ENCODE measurements at regions not wholly inside any gene's neighbourhood (a gene's known extent, or its start where the extent isn't known, plus 50 kb on each side); places are given as distances from the start of the nearest gene placed in this dataset.

DNA sequence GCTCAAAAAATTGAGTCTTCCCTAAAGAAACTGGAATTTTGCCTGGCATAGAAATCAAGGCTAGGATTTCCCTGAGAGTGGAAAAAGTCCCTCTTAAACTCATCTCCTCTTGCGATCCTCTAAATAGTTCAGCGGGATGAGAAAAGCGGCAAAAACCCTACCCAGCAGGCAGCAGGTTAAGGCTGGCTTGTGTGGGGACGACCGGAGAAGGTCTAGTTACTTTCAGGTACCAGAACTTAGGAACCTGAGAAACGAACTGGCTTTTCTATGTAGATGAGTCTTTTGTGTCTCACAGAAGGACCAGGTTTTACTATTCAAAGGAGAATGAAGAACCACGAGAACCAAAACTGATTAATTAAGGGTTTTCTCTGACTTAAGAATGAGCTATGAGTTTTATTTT lies 523.7 kb upstream of the TGFBR2 start:
- Histone ChIP-seq H3K4me1 (ENCODE audit: insufficient read depth) (peaks cover 32% of the 10 kb centered on the region), H3K9me2 (ENCODE audit: insufficient read depth) (no peaks in the 10 kb centered on the region), H2AFZ (no peak overlapping the region), H3K79me2 (replicated peaks; ENCODE audit: insufficient read depth) (no peaks in the 10 kb centered on the region), H3K27ac (ENCODE audit: low read depth) (no peak overlapping the region), H3K4me2 (no peak overlapping the region), H3K4me3 (no peak overlapping the region), H3F3A (replicated peaks; ENCODE audit: low read depth) (no peaks in the 10 kb centered on the region), H3K36me3 (ENCODE audit: insufficient read depth) (no peaks in the 10 kb centered on the region), H4K20me1 (replicated peaks; ENCODE audit: insufficient read depth) (peaks cover 4% of the 10 kb centered on the region; the same call in 1 of the 2 replicates), H3K27me3 (ENCODE audit: insufficient read depth) (peaks cover 75% of the 10 kb centered on the region)
- no peaks in the 10 kb centered on the region for H3K36me3 Mint-ChIP-seq (ENCODE audit: low read depth)
- TF ChIP-seq ZNF462 (CRISPR knock-in tag; IDR thresholded peaks at IDR 0.05) (peak; percentile 50; the same call in 1 of the 2 replicates), STAT1 (IDR thresholded peaks at IDR 0.05; ENCODE audit: unreplicated experiment) (no peak), POLR2AphosphoS5 (IDR thresholded peaks at IDR 0.05; ENCODE audit: low read depth) (0 out of 2 replicates have a peak, but pooled peaks have one; percentile 31)
- H3K9me3 Mint-ChIP-seq, result peaks cover 4% of the 10 kb centered on the region; the same call in 2 of the 3 replicates
- H3K27ac Mint-ChIP-seq, result no peak overlapping the region
- DNase-seq (ENCODE audit: low spot score), result peak; percentile 65
- no peak overlapping the region for H3K4me3 Mint-ChIP-seq
- peak; percentile 71 for ATAC-seq
- peaks cover 31% of the 10 kb centered on the region for H3K4me1 Mint-ChIP-seq
- peaks cover 71% of the 10 kb centered on the region for H3K27me3 Mint-ChIP-seq (ENCODE audit: insufficient read depth, low read depth, poor library complexity)

GRCh38 chr3:30083315-30083714 lies 523.1 kb upstream of the TGFBR2 start:
- Histone ChIP-seq H3K9me2 (ENCODE audit: insufficient read depth) (no peaks in the 10 kb centered on the region), H3K4me1 (ENCODE audit: insufficient read depth) (peaks cover 32% of the 10 kb centered on the region), H3K79me2 (replicated peaks; ENCODE audit: insufficient read depth) (no peaks in the 10 kb centered on the region), H3K4me2 (no peak overlapping the region), H2AFZ (no peak overlapping the region), H3K27ac (ENCODE audit: low read depth) (no peak overlapping the region), H3K4me3 (no peak overlapping the region), H4K20me1 (replicated peaks; ENCODE audit: insufficient read depth) (peaks cover 4% of the 10 kb centered on the region; the same call in 1 of the 2 replicates), H3F3A (replicated peaks; ENCODE audit: low read depth) (no peaks in the 10 kb centered on the region), H3K27me3 (ENCODE audit: insufficient read depth) (peaks cover 82% of the 10 kb centered on the region), H3K36me3 (ENCODE audit: insufficient read depth) (no peaks in the 10 kb centered on the region)
- Mint-ChIP-seq H3K4me3 (no peak overlapping the region), H3K36me3 (ENCODE audit: low read depth) (no peaks in the 10 kb centered on the region), H3K27ac (no peak overlapping the region), H3K4me1 (peaks cover 31% of the 10 kb centered on the region), H3K27me3 (ENCODE audit: insufficient read depth, low read depth, poor library complexity) (peaks cover 77% of the 10 kb centered on the region), H3K9me3 (peaks cover 8% of the 10 kb centered on the region; the same call in 2 of the 3 replicates)
- DNase-seq (ENCODE audit: low spot score) (no peak), ATAC-seq (no peak)
- no peak for TF ChIP-seq ZNF462 (CRISPR knock-in tag; IDR thresholded peaks at IDR 0.05)
- no peak for TF ChIP-seq NANOG (IDR thresholded peaks at IDR 0.05; ENCODE audit: borderline replicate concordance)
- no peak for TF ChIP-seq ZNF114 (CRISPR knock-in tag; IDR thresholded peaks at IDR 0.05)

Data from GM23338 (cell line).